Fibroblast of lung (primary cell): ENCODE measurements at regions not wholly inside any gene's neighbourhood (a gene's known extent, or its start where the extent isn't known, plus 50 kb on each side); places are given as distances from the start of the nearest gene placed in this dataset.

Experiments used
- DNase-seq, 2 donors: peaks; one replicate each; pipeline versions ENCODE4 v3.0.0 to v3.0.0-alpha.2; 2010; ENCODE audit warnings: low read depth in 2 of 2
- H2AFZ ChIP-seq: 2 replicates; pipeline ENCODE4 v1.5.1; 2012; ENCODE audit warnings: low read length, control low read depth, inconsistent platforms
- H3K27ac ChIP-seq: 2 replicates; pipeline ENCODE4 v1.5.1; 2011; ENCODE audit warnings: low read length, control low read depth; ENCODE audit not compliant: insufficient read depth
- H3K27me3 ChIP-seq: 2 replicates; pipeline ENCODE4 v1.5.1; 2011; ENCODE audit warnings: mild to moderate bottlenecking, low read length; ENCODE audit not compliant: control insufficient read depth, insufficient read depth
- H3K36me3 ChIP-seq: 2 replicates; pipeline ENCODE4 v1.5.1; 2011; ENCODE audit warnings: low read length; ENCODE audit not compliant: control insufficient read depth, insufficient read depth
- H3K4me1 ChIP-seq: 2 replicates; pipeline ENCODE4 v1.5.1; 2011; ENCODE audit warnings: low read length; ENCODE audit not compliant: control insufficient read depth, insufficient read depth; ENCODE audit errors: extremely low read depth
- H3K4me2 ChIP-seq: 2 replicates; pipeline ENCODE4 v1.5.1; 2011; ENCODE audit warnings: low read length, control low read depth; ENCODE audit not compliant: insufficient read depth; ENCODE audit errors: extremely low read depth
- H3K4me3 ChIP-seq, 4 experiments: fragments of 200-600 bp in 1 of 4; sonication (generic) in 1 of 4; replicated peaks in 1 of 4; 2 replicates each; pipeline ENCODE4 v1.5.1; 2011 to 2016; ENCODE audit warnings: low read length in 4 of 4, low read depth in 3 of 4, mild to moderate bottlenecking in 3 of 4, control low read depth in 2 of 4, inconsistent platforms in 1 of 4, mixed read lengths in 1 of 4; ENCODE audit not compliant: insufficient read depth in 1 of 4; ENCODE audit errors: control extremely low read depth in 1 of 4
- H3K79me2 ChIP-seq: 2 replicates; pipeline ENCODE4 v1.5.1; 2012; ENCODE audit warnings: mild to moderate bottlenecking, low read length, inconsistent platforms; ENCODE audit not compliant: control insufficient read depth, insufficient read depth
- H3K9ac ChIP-seq: 2 replicates; pipeline ENCODE4 v1.5.1; 2011; ENCODE audit warnings: mild to moderate bottlenecking, low read length, control low read depth; ENCODE audit not compliant: insufficient read depth
- H3K9me3 ChIP-seq: 2 replicates; pipeline ENCODE4 v1.5.1; 2012; ENCODE audit warnings: low read depth, low read length; ENCODE audit not compliant: control insufficient read depth, insufficient read depth
- H4K20me1 ChIP-seq: 2 replicates; pipeline ENCODE4 v1.5.1; 2011; ENCODE audit warnings: low read length; ENCODE audit not compliant: control insufficient read depth, insufficient read depth; ENCODE audit errors: extremely low read depth
- CTCF ChIP-seq, 2 donors: IDR thresholded peaks in 1 of 2; conservative IDR thresholded peaks in 1 of 2; 1 replicate in 1 of 2; 2 replicates in 1 of 2; pipeline ENCODE4 v1.5.1; 2011 to 2012; ENCODE audit warnings: low read length in 2 of 2, control low read depth in 1 of 2, inconsistent platforms in 1 of 2, low read depth in 1 of 2, mild to moderate bottlenecking in 1 of 2
- EZH2 ChIP-seq: IDR thresholded peaks from 2 replicates; pipeline ENCODE4 v1.5.1; 2012; ENCODE audit warnings: low read length, control low read depth, mild to moderate bottlenecking; ENCODE audit errors: missing control alignments

GRCh38 chr12:74018849-74019248, 518.8 kb upstream of the ATXN7L3B start:
- H3K27ac ChIP-seq: no peak overlapping the region
- no peak for TF ChIP-seq CTCF (conservative IDR thresholded peaks at IDR 0.05 in 1 of 2, IDR thresholded peaks at IDR 0.05 in 1 of 2; ENCODE audit: low read depth in 1 of 2, low read length in 2 of 2)
- TF ChIP-seq EZH2: no peak
- H3K79me2 ChIP-seq: no peaks in the 10 kb centered on the region
- H3K36me3 ChIP-seq: no peaks in the 10 kb centered on the region
- no peak overlapping the region for H2AFZ ChIP-seq
- no peaks in the 10 kb centered on the region for H3K9me3 ChIP-seq
- H3K4me3 ChIP-seq: no peak overlapping the region
- no peak for DNase-seq
- no peaks in the 10 kb centered on the region for H3K4me1 ChIP-seq
- no peak overlapping the region for H3K9ac ChIP-seq
- no peaks in the 10 kb centered on the region for H4K20me1 ChIP-seq
- no peaks in the 10 kb centered on the region for H3K27me3 ChIP-seq
- H3K4me2 ChIP-seq: no peak overlapping the region

- Histone ChIP-seq H3K79me2 (no peaks in the 10 kb centered on the region), H3K9me3 (no peaks in the 10 kb centered on the region), H3K4me1 (no peaks in the 10 kb centered on the region), H4K20me1 (no peaks in the 10 kb centered on the region), H2AFZ (no peak overlapping the region), H3K4me2 (no peak overlapping the region), H3K27ac (no peak overlapping the region), H3K27me3 (no peaks in the 10 kb centered on the region), H3K4me3 (no peak overlapping the region), H3K36me3 (no peaks in the 10 kb centered on the region), H3K9ac (no peak overlapping the region)
- peak; percentile 11 to 51 for DNase-seq
- no peak for TF ChIP-seq EZH2
- TF ChIP-seq CTCF (conservative IDR thresholded peaks at IDR 0.05 in 1 of 2, IDR thresholded peaks at IDR 0.05 in 1 of 2; ENCODE audit: low read depth in 1 of 2, low read length in 2 of 2): peak; percentile 17 to 44
These were observed 515.7 kb upstream of the ATXN7L3B start for GRCh38 chr12:74021937-74022336.

GRCh38 chr12:74031045-74031444, 506.6 kb upstream of the ATXN7L3B start:
- H2AFZ ChIP-seq: no peak overlapping the region
- H3K9me3 ChIP-seq: no peaks in the 10 kb centered on the region
- no peaks in the 10 kb centered on the region for H3K27me3 ChIP-seq
- no peak overlapping the region for H3K4me2 ChIP-seq
- H3K4me1 ChIP-seq: no peaks in the 10 kb centered on the region
- no peak overlapping the region for H3K9ac ChIP-seq
- H3K27ac ChIP-seq: no peak overlapping the region
- no peaks in the 10 kb centered on the region for H3K36me3 ChIP-seq
- no peaks in the 10 kb centered on the region for H3K79me2 ChIP-seq
- TF ChIP-seq CTCF (conservative IDR thresholded peaks at IDR 0.05 in 1 of 2, IDR thresholded peaks at IDR 0.05 in 1 of 2; ENCODE audit: low read depth in 1 of 2, low read length in 2 of 2) (no peak), EZH2 (no peak)
- no peaks in the 10 kb centered on the region for H4K20me1 ChIP-seq
- H3K4me3 ChIP-seq: no peak overlapping the region
- DNase-seq: no peak
